OCI-LY1 (cell line): ENCODE measurements at regions not wholly inside any gene's neighbourhood (a gene's known extent, or its start where the extent isn't known, plus 50 kb on each side); places are given as distances from the start of the nearest gene placed in this dataset.

Experiments used
- H2AFZ ChIP-seq: fragments of 200-600 bp; sonication (generic), shearing (Covaris generic); 2 replicates; pipeline ENCODE4 v1.6.0; 2014; ENCODE audit warnings: antibody characterized with exemption, mild to moderate bottlenecking, low read length
- H3F3A ChIP-seq: fragments of 200-600 bp; sonication (generic), shearing (Covaris generic); 2 replicates; pipeline ENCODE4 v1.6.0; 2014; ENCODE audit warnings: mild to moderate bottlenecking, antibody characterized with exemption, low read length, moderate library complexity; ENCODE audit not compliant: insufficient read depth
- H3K27ac ChIP-seq: fragments of 200-600 bp; sonication (generic); 2 replicates; pipeline ENCODE4 v1.5.1; 2014; ENCODE audit warnings: low read length, mixed run types, mild to moderate bottlenecking, low read depth; ENCODE audit not compliant: poor library complexity, severe bottlenecking
- H3K27me3 ChIP-seq: fragments of 200-600 bp; sonication (generic); 2 replicates; pipeline ENCODE4 v1.6.0; 2014; ENCODE audit warnings: antibody characterized with exemption, mild to moderate bottlenecking, low read length, moderate library complexity; ENCODE audit not compliant: insufficient read depth
- H3K36me3 ChIP-seq: fragments of 200-600 bp; sonication (generic); 2 replicates; pipeline ENCODE4 v1.6.1; 2014; ENCODE audit warnings: mild to moderate bottlenecking, antibody characterized with exemption, low read length, moderate library complexity, mixed read lengths; ENCODE audit not compliant: insufficient read depth
- H3K4me1 ChIP-seq: fragments of 200-600 bp; sonication (generic); 2 replicates; pipeline ENCODE4 v1.5.1; 2014; ENCODE audit warnings: mild to moderate bottlenecking, low read length, moderate library complexity; ENCODE audit not compliant: insufficient read depth, severe bottlenecking
- H3K4me2 ChIP-seq: fragments of 200-600 bp; sonication (generic), shearing (Covaris generic); 2 replicates; pipeline ENCODE4 v1.6.1; 2014; ENCODE audit warnings: low read length
- H3K4me3 ChIP-seq: fragments of 200-600 bp; sonication (generic); 2 replicates; pipeline ENCODE4 v1.5.1; 2014; ENCODE audit warnings: low read length, low read depth, mild to moderate bottlenecking, mixed read lengths; ENCODE audit not compliant: poor library complexity, severe bottlenecking
- H3K79me2 ChIP-seq: fragments of 200-600 bp; shearing (Covaris generic); 2 replicates; pipeline ENCODE4 v1.6.1; 2016; ENCODE audit warnings: mixed run types, low read length, mixed read lengths; ENCODE audit not compliant: insufficient read depth
- H3K9ac ChIP-seq: fragments of 200-600 bp; sonication (generic), shearing (Covaris generic); 2 replicates; pipeline ENCODE4 v1.6.1; 2014; ENCODE audit warnings: mild to moderate bottlenecking, low read length, mixed read lengths
- H3K9me2 ChIP-seq: fragments of 200-600 bp; sonication (generic), shearing (Covaris generic); 2 replicates; pipeline ENCODE4 v1.6.1; 2014; ENCODE audit warnings: low read depth, mild to moderate bottlenecking, low read length, mixed read lengths
- H3K9me3 ChIP-seq: fragments of 200-600 bp; shearing (Covaris generic); 2 replicates; pipeline ENCODE4 v1.6.1; 2014; ENCODE audit warnings: low read length, mixed read lengths
- H4K20me1 ChIP-seq: fragments of 200-600 bp; sonication (generic), shearing (Covaris generic); 2 replicates; pipeline ENCODE4 v1.6.0; 2016; ENCODE audit warnings: mild to moderate bottlenecking, low read length; ENCODE audit not compliant: insufficient read depth
- CTCF ChIP-seq: fragments of 200-600 bp; sonication (generic), shearing (Covaris generic); IDR thresholded peaks from 2 replicates; pipeline ENCODE4 v1.5.1; 2017; ENCODE audit warnings: mild to moderate bottlenecking, antibody characterized with exemption, low read length, moderate library complexity, mixed read lengths
- EZH2 ChIP-seq: fragments of 200-600 bp; sonication (generic), shearing (Covaris generic); IDR thresholded peaks from 2 replicates; pipeline ENCODE4 v1.8.0; 2017; ENCODE audit warnings: borderline replicate concordance, mixed run types, mild to moderate bottlenecking, antibody characterized with exemption, low read length, moderate library complexity, mixed read lengths

- Histone ChIP-seq H3K27me3 (no peaks in the 10 kb centered on the region), H2AFZ (no peak overlapping the region), H3K4me1 (no peaks in the 10 kb centered on the region), H4K20me1 (no peaks in the 10 kb centered on the region), H3K36me3 (no peaks in the 10 kb centered on the region), H3K79me2 (no peaks in the 10 kb centered on the region), H3K9ac (no peak overlapping the region), H3K9me2 (no peaks in the 10 kb centered on the region), H3K9me3 (no peaks in the 10 kb centered on the region), H3K4me2 (no peak overlapping the region), H3F3A (no peaks in the 10 kb centered on the region), H3K27ac (no peak overlapping the region), H3K4me3 (no peak overlapping the region)
- TF ChIP-seq EZH2 (no peak), CTCF (no peak)
Measured at GRCh38 chr21:28193189-28193588, 799.5 kb downstream of the LTN1 start.

- Histone ChIP-seq H3K4me2 (no peak overlapping the region), H3K9me3 (0 out of 2 replicates have a peak, but pooled peaks cover 2% of the 10 kb centered on the region), H3K9ac (no peak overlapping the region), H3K36me3 (no peaks in the 10 kb centered on the region), H2AFZ (no peak overlapping the region), H3K79me2 (no peaks in the 10 kb centered on the region), H3K9me2 (no peaks in the 10 kb centered on the region), H3K27ac (no peak overlapping the region), H3K4me1 (no peaks in the 10 kb centered on the region), H3K4me3 (no peak overlapping the region), H3F3A (no peaks in the 10 kb centered on the region), H3K27me3 (no peaks in the 10 kb centered on the region), H4K20me1 (no peaks in the 10 kb centered on the region)
- no peak for TF ChIP-seq EZH2
- TF ChIP-seq CTCF = no peak
Measured at GRCh38 chr21:28186604-28187003, 806.1 kb downstream of the LTN1 start.

GRCh38 chr21:28181730-28182129 is 810.9 kb downstream of the LTN1 start:
- TF ChIP-seq CTCF (no peak), EZH2 (no peak)
- H3K27me3 ChIP-seq = no peaks in the 10 kb centered on the region
- no peak overlapping the region for H2AFZ ChIP-seq
- no peaks in the 10 kb centered on the region for H4K20me1 ChIP-seq
- no peaks in the 10 kb centered on the region for H3F3A ChIP-seq
- no peak overlapping the region for H3K27ac ChIP-seq
- H3K79me2 ChIP-seq = no peaks in the 10 kb centered on the region
- no peaks in the 10 kb centered on the region for H3K4me1 ChIP-seq
- H3K9ac ChIP-seq = no peak overlapping the region
- H3K9me3 ChIP-seq = 0 out of 2 replicates have a peak, but pooled peaks cover 2% of the 10 kb centered on the region
- no peaks in the 10 kb centered on the region for H3K36me3 ChIP-seq
- no peak overlapping the region for H3K4me3 ChIP-seq
- H3K9me2 ChIP-seq = no peaks in the 10 kb centered on the region
- H3K4me2 ChIP-seq = no peak overlapping the region
